ENCODE measurements at regions not wholly inside any gene's neighbourhood (a gene's known extent, or its start where the extent isn't known, plus 50 kb on each side); places are given as distances from the start of the nearest gene placed in this dataset.
A peak's percentile ranks its signal among the peaks of the same experiment; 100 is the strongest.

GRCh38 chr14:66396164-66396563 lies 90.0 kb upstream of the CCDC196 start:
- 92% methylated on average over 4 of the region's 4 CpGs for WGBS (ENCODE audit: low lambda C conversion rate, missing lambda C conversion rate)

DNA sequence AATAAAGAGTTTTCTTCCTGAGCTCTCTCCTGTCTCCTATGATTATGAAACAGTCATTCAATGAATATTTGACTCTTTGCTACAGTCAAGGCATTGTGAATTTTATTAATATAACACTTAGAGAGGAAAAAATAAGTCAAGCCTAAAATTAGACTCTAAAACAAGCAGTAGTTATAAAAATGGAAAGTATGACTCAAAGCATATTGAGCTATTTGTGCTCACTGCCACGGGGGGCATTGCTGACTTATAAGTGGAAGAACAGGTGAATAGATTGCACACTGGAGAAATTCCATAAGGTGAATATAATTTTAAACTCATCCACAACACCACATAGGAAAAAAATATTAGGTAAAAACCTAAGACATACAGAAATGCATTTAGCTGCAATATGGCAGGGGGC lies 87.7 kb upstream of the CCDC196 start:
- H3K36me3 ChIP-seq (replicated peaks; ENCODE audit: insufficient read depth, low read depth): no peaks in the 10 kb centered on the region
- no peaks in the 10 kb centered on the region for H3K9me2 ChIP-seq (replicated peaks; ENCODE audit: insufficient read depth)
- H3K4me1 ChIP-seq (ENCODE audit: insufficient read depth): no peaks in the 10 kb centered on the region
- H3K79me2 ChIP-seq: no peaks in the 10 kb centered on the region
- H3K27me3 ChIP-seq: peaks cover 8% of the 10 kb centered on the region
- WGBS (ENCODE audit: low lambda C conversion rate, missing lambda C conversion rate): 68% methylated on average over 1 of the region's 1 CpG
- no peak for TF ChIP-seq EZH2 (IDR thresholded peaks at IDR 0.05; ENCODE audit: borderline replicate concordance)
- TF ChIP-seq, protein P1, sequence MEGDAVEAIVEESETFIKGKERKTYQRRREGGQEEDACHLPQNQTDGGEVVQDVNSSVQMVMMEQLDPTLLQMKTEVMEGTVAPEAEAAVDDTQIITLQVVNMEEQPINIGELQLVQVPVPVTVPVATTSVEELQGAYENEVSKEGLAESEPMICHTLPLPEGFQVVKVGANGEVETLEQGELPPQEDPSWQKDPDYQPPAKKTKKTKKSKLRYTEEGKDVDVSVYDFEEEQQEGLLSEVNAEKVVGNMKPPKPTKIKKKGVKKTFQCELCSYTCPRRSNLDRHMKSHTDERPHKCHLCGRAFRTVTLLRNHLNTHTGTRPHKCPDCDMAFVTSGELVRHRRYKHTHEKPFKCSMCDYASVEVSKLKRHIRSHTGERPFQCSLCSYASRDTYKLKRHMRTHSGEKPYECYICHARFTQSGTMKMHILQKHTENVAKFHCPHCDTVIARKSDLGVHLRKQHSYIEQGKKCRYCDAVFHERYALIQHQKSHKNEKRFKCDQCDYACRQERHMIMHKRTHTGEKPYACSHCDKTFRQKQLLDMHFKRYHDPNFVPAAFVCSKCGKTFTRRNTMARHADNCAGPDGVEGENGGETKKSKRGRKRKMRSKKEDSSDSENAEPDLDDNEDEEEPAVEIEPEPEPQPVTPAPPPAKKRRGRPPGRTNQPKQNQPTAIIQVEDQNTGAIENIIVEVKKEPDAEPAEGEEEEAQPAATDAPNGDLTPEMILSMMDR (IDR thresholded peaks at IDR 0.05; ENCODE audit: poor library complexity): no peak
- H3K4me3 ChIP-seq: no peak overlapping the region
- no peaks in the 10 kb centered on the region for H4K20me1 ChIP-seq (ENCODE audit: insufficient read depth, poor library complexity, severe bottlenecking)
- DNase-seq (ENCODE audit: low spot score): no peak
- no peak overlapping the region for H3K27ac ChIP-seq
- no peak overlapping the region for H2AFZ ChIP-seq
- H3K9me3 ChIP-seq (ENCODE audit: low read depth): no peaks in the 10 kb centered on the region
- H3K4me2 ChIP-seq: no peak overlapping the region

More at GRCh38 chr14:66396164-66396563, 90.0 kb upstream of the CCDC196 start:
- no peaks in the 10 kb centered on the region for H3K9me3 ChIP-seq (ENCODE audit: low read depth)
- H3K36me3 ChIP-seq (replicated peaks; ENCODE audit: insufficient read depth, low read depth): no peaks in the 10 kb centered on the region
- no peak overlapping the region for H3K4me3 ChIP-seq
- H3K79me2 ChIP-seq: no peaks in the 10 kb centered on the region
- no peaks in the 10 kb centered on the region for H3K4me1 ChIP-seq (ENCODE audit: insufficient read depth)
- no peaks in the 10 kb centered on the region for H3K9me2 ChIP-seq (replicated peaks; ENCODE audit: insufficient read depth)
- H2AFZ ChIP-seq: no peak overlapping the region
- no peak for DNase-seq (ENCODE audit: low spot score)
- H3K27ac ChIP-seq: no peak overlapping the region
- no peak overlapping the region for H3K4me2 ChIP-seq
- TF ChIP-seq, protein P1 (IDR thresholded peaks at IDR 0.05; ENCODE audit: poor library complexity): no peak
- no peak for TF ChIP-seq EZH2phosphoT487 (IDR thresholded peaks at IDR 0.05; ENCODE audit: low read depth, severe bottlenecking, unreplicated experiment)
- TF ChIP-seq EZH2 (IDR thresholded peaks at IDR 0.05; ENCODE audit: borderline replicate concordance): no peak
- H3K27me3 ChIP-seq: peaks cover 4% of the 10 kb centered on the region
- no peaks in the 10 kb centered on the region for H4K20me1 ChIP-seq (ENCODE audit: insufficient read depth, poor library complexity, severe bottlenecking)

DNA sequence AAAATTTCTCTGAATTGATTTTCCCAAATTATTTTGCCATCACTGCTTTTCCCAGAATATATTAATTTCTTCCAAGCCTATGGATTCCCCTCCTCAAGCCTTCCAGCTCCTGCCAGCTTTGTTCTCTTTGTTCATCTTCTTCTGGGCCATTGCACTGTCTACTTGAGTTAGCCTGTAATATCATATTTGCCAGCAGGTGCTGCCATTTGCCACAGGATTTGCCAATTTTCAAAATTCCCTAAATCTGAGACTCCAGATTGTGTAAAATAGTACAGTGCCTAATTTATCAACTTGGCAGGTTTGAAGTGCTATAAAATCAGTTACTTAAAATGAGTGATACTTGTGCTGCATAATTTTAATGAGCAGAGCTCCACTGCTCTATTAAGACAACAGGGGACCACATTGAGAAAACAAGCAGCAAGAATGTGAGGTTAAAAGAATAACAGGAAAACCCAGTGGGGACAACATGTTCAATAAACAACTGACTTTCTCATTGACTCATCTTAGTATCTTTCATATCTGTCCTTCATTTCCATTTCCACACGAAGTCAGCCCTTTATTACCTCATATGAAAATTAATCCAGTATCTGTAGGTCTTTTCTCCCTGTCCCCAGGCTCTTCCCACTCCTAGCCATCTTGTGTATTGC lies 84.6 kb upstream of the CCDC196 start:
- Histone ChIP-seq H3K4me1 (ENCODE audit: insufficient read depth) (no peaks in the 10 kb centered on the region), H3K4me2 (no peak overlapping the region), H3K9me3 (ENCODE audit: low read depth) (no peaks in the 10 kb centered on the region), H4K20me1 (ENCODE audit: insufficient read depth, poor library complexity, severe bottlenecking) (no peaks in the 10 kb centered on the region), H3K27me3 (peaks cover 4% of the 10 kb centered on the region), H3K27ac (no peak overlapping the region), H3K9me2 (replicated peaks; ENCODE audit: insufficient read depth) (no peaks in the 10 kb centered on the region), H3K79me2 (no peaks in the 10 kb centered on the region), H3K36me3 (replicated peaks; ENCODE audit: insufficient read depth, low read depth) (no peaks in the 10 kb centered on the region), H2AFZ (no peak overlapping the region), H3K4me3 (no peak overlapping the region)
- TF ChIP-seq EZH2phosphoT487 (IDR thresholded peaks at IDR 0.05; ENCODE audit: low read depth, severe bottlenecking, unreplicated experiment) (no peak), EZH2 (IDR thresholded peaks at IDR 0.05; ENCODE audit: borderline replicate concordance) (no peak)
- TF ChIP-seq, protein P1 (IDR thresholded peaks at IDR 0.05; ENCODE audit: poor library complexity): peak; percentile 32
- no peak for DNase-seq (ENCODE audit: low spot score)
- WGBS (ENCODE audit: low lambda C conversion rate, missing lambda C conversion rate): 68% methylated on average over 1 of the region's 1 CpG

Measured in hepatocyte (in vitro differentiated cells).